ENCODE measurements at regions not wholly inside any gene's neighbourhood (a gene's known extent, or its start where the extent isn't known, plus 50 kb on each side); places are given as distances from the start of the nearest gene placed in this dataset.

GRCh38 chr3:43869491-43869890, 178.8 kb downstream of the ABHD5 start:
- Histone ChIP-seq H2BK5ac (ENCODE audit: insufficient read length, low read length) (no peak overlapping the region), H3K4me1 (ENCODE audit: insufficient read depth, low read length) (peaks cover 4% of the 10 kb centered on the region; the same call in 1 of the 2 replicates), H4K91ac (ENCODE audit: insufficient read length, low read depth, low read length) (no peak overlapping the region), H3K27me3 (ENCODE audit: insufficient read depth, low read length) (no peaks in the 10 kb centered on the region), H4K8ac (replicated peaks; ENCODE audit: insufficient read length, low read depth, low read length) (no peak overlapping the region), H3K14ac (ENCODE audit: insufficient read depth, low read length) (no peak overlapping the region), H3K4me2 (ENCODE audit: insufficient read depth, insufficient read length, low read length) (no peak overlapping the region), H3K4ac (ENCODE audit: low read depth, low read length) (no peak overlapping the region), H2BK20ac (ENCODE audit: low read depth, low read length, poor library complexity, severe bottlenecking) (no peak overlapping the region), H3K27ac (ENCODE audit: insufficient read length, low read depth, low read length) (no peak overlapping the region), H4K20me1 (ENCODE audit: control insufficient read depth, insufficient read depth, insufficient read length) (no peaks in the 10 kb centered on the region), H2BK15ac (ENCODE audit: low read depth, low read length) (no peak overlapping the region), H3K79me2 (ENCODE audit: insufficient read depth, low read length) (no peaks in the 10 kb centered on the region), H2AFZ (ENCODE audit: low read length) (no peak overlapping the region), H3K23me2 (ENCODE audit: insufficient read length, low read depth, low read length, poor library complexity, severe bottlenecking) (no peaks in the 10 kb centered on the region), H3K18ac (ENCODE audit: insufficient read length, low read depth, low read length) (no peak overlapping the region), H3K56ac (ENCODE audit: insufficient read length, low read depth, low read length) (no peak overlapping the region), H3K9ac (ENCODE audit: extremely low read depth, insufficient read length, low read length) (no peak overlapping the region), H2BK120ac (ENCODE audit: low read depth, low read length, poor library complexity, severe bottlenecking) (no peak overlapping the region), H3K23ac (ENCODE audit: insufficient read length, low read depth, low read length) (no peak overlapping the region), H4K5ac (ENCODE audit: insufficient read length, low read depth, low read length) (no peak overlapping the region), H3K9me3 (ENCODE audit: control insufficient read depth, low read depth, low read length) (no peaks in the 10 kb centered on the region), H2AK5ac (ENCODE audit: insufficient read length, low read length) (no peak overlapping the region), H3K79me1 (ENCODE audit: insufficient read depth, low read depth, low read length, poor library complexity, severe bottlenecking) (no peaks in the 10 kb centered on the region), H3T11ph (ENCODE audit: low read length) (no peak overlapping the region), H2BK12ac (ENCODE audit: insufficient read length, low read depth, low read length) (no peak overlapping the region)
- no peak overlapping the region for H3K4me3 Mint-ChIP-seq
- no CpG with 5 or more reads among the region's 3 CpGs for WGBS (ENCODE audit: extremely low coverage, insufficient read length, low lambda C conversion rate)
- H3K4me1 Mint-ChIP-seq = peaks cover 29 to 33% of the 10 kb centered on the region in 2 experiments
- H3K9me3 Mint-ChIP-seq = peaks cover 2 to 3% of the 10 kb centered on the region in 2 experiments; a peak in 2 of 5 replicates
- no peak for DNase-seq
- H3K27me3 Mint-ChIP-seq (ENCODE audit: low read depth) = peaks cover 6% of the 10 kb centered on the region
- no peak overlapping the region for H3K27ac Mint-ChIP-seq
- peaks cover 0 to 4% (median 0%) of the 10 kb centered on the region in 3 experiments; a peak in 1 of 7 replicates for H3K36me3 Mint-ChIP-seq (ENCODE audit: insufficient read depth in 1 of 3, low read depth in 3 of 3)
- TF ChIP-seq CTCF (conservative IDR thresholded peaks at IDR 0.05) = no peak

All from H9 (cell line).